Sciatic nerve (tissue), 2 donors: ENCODE measurements at regions not wholly inside any gene's neighbourhood (a gene's known extent, or its start where the extent isn't known, plus 50 kb on each side); places are given as distances from the start of the nearest gene placed in this dataset.
"Not testable (repeated sequence)": the region's sequence is repeated elsewhere in the genome, so short reads cannot be mapped to it uniquely, and the experiment has no call there.

Source experiments
- ATAC-seq: fragments of 200-7000 bp; cut with Tn5 transposase; one replicate; pipeline ENCODE4 v1.9.1; 2020; ENCODE audit warnings: mild to moderate bottlenecking, moderate library complexity
- DNase-seq: peaks from one replicate; pipeline ENCODE4 v3.0.0-alpha.2; 2020; ENCODE audit warnings: low spot score
- intact Hi-C: fragments of 100-400 bp; cut with DNase I; formaldehyde crosslinking; loops from one replicate; pipeline ENCODE4 v1.14.2; 2022
- donor health status: DM: no; HTN: no; CAD: no.
- donor health status: DM: no; HTN: no; CAD: no.

GRCh38 chr4:162853788-162854187 lies 312.9 kb downstream of the NAF1 start:
- DNase-seq = no peak

GRCh38 chr4:162852642-162853041 lies 314.0 kb downstream of the NAF1 start:
- no peak for ATAC-seq
- intact Hi-C loops = no loop called here
- DNase-seq = no peak

More at GRCh38 chr4:162853788-162854187, 312.9 kb downstream of the NAF1 start:
- intact Hi-C loops = no loop called here
- ATAC-seq = no peak

- ATAC-seq, DNase-seq, intact Hi-C loops: not testable (repeated sequence)
These were observed 315.4 kb downstream of the NAF1 start for GRCh38 chr4:162851241-162851758.

GRCh38 chr4:162849937-162850336 lies 316.8 kb downstream of the NAF1 start:
- intact Hi-C loops = no loop called here
- ATAC-seq (no peak), DNase-seq (no peak)

GRCh38 chr4:162847945-162848549 lies 318.6 kb downstream of the NAF1 start:
- intact Hi-C loops = no loop called here
- ATAC-seq = no peak
- DNase-seq = no peak

- intact Hi-C loops = no loop called here
- DNase-seq (no peak), ATAC-seq (no peak)
These were observed 324.9 kb downstream of the NAF1 start for GRCh38 chr4:162841753-162842152.

GRCh38 chr4:162839814-162840213 lies 326.9 kb downstream of the NAF1 start:
- ATAC-seq (no peak), DNase-seq (no peak)
- intact Hi-C loops = no loop called here

GRCh38 chr4:162838671-162839070 lies 328.0 kb downstream of the NAF1 start:
- DNase-seq = no peak
- no peak for ATAC-seq
- intact Hi-C loops = no loop called here

- ATAC-seq (no peak), DNase-seq (no peak)
- intact Hi-C loops = no loop called here
These were observed 329.0 kb downstream of the NAF1 start for GRCh38 chr4:162837679-162838078.

- DNase-seq (no peak), ATAC-seq (no peak)
- intact Hi-C loops = no loop called here
These were observed 329.4 kb downstream of the NAF1 start for GRCh38 chr4:162837241-162837640.

- intact Hi-C loops = no loop called here
- DNase-seq = no peak
- ATAC-seq = no peak
These were observed 329.9 kb downstream of the NAF1 start for GRCh38 chr4:162836773-162837172.

GRCh38 chr4:162836258-162836657 lies 330.4 kb downstream of the NAF1 start:
- DNase-seq, ATAC-seq, intact Hi-C loops: not testable (repeated sequence)

- DNase-seq (no peak), ATAC-seq (no peak)
- intact Hi-C loops = no loop called here
These were observed 335.8 kb downstream of the NAF1 start for GRCh38 chr4:162830899-162831298.

- DNase-seq, intact Hi-C loops, ATAC-seq: not testable (repeated sequence)
These were observed 349.3 kb downstream of the NAF1 start for GRCh38 chr4:162817374-162817773.

- ATAC-seq = no peak
- intact Hi-C loops = no loop called here
These were observed 362.3 kb downstream of the NAF1 start for GRCh38 chr4:162804351-162804924.

GRCh38 chr4:162803378-162803777 lies 363.3 kb downstream of the NAF1 start:
- ATAC-seq (no peak), DNase-seq (no peak)
- intact Hi-C loops = no loop called here

More at GRCh38 chr4:162804351-162804924, 362.3 kb downstream of the NAF1 start:
- no peak for DNase-seq

GRCh38 chr4:162797108-162797507 lies 369.6 kb downstream of the NAF1 start:
- no peak for ATAC-seq
- no peak for DNase-seq
- intact Hi-C loops = no loop called here

- no peak for ATAC-seq
- intact Hi-C loops = no loop called here
- DNase-seq = no peak
These were observed 373.1 kb downstream of the NAF1 start for GRCh38 chr4:162793571-162793970.

GRCh38 chr4:162793004-162793403 lies 373.7 kb downstream of the NAF1 start:
- ATAC-seq (no peak), DNase-seq (no peak)
- intact Hi-C loops = no loop called here

- ATAC-seq (no peak), DNase-seq (no peak)
- intact Hi-C loops = no loop called here
These were observed 375.5 kb downstream of the NAF1 start for GRCh38 chr4:162791226-162791625.

GRCh38 chr4:162787120-162787519 lies 379.6 kb downstream of the NAF1 start:
- intact Hi-C loops = no loop called here
- ATAC-seq (no peak), DNase-seq (no peak)
